Left ventricle myocardium inferior (tissue), 1 donor: ENCODE measurements at regions not wholly inside any gene's neighbourhood (a gene's known extent, or its start where the extent isn't known, plus 50 kb on each side); places are given as distances from the start of the nearest gene placed in this dataset.

Source experiments
- DNase-seq: peaks from one replicate; pipeline ENCODE4 v3.0.0-alpha.2; 2020
- H3K27ac ChIP-seq: fragments of 200-600 bp; replicated peaks from 2 replicates; pipeline ENCODE4 v1.8.0; 2021
- H3K27me3 ChIP-seq: fragments of 200-600 bp; 2 replicates; pipeline ENCODE4 v1.8.0; 2021; ENCODE audit warnings: low read depth
- H3K36me3 ChIP-seq: fragments of 200-600 bp; 2 replicates; pipeline ENCODE4 v1.8.0; 2021
- H3K4me1 ChIP-seq: fragments of 200-600 bp; 2 replicates; pipeline ENCODE4 v1.8.0; 2021
- H3K4me3 ChIP-seq: fragments of 200-600 bp; 2 replicates; pipeline ENCODE4 v1.8.0; 2021; ENCODE audit warnings: mild to moderate bottlenecking, moderate library complexity
- H3K9me3 ChIP-seq: fragments of 200-600 bp; replicated peaks from 2 replicates; pipeline ENCODE4 v1.8.0; 2021
- CTCF ChIP-seq: fragments of 200-600 bp; IDR thresholded peaks from 2 replicates; pipeline ENCODE4 v1.8.0; 2021; ENCODE audit warnings: antibody characterized with exemption, mild to moderate bottlenecking, borderline replicate concordance
- intact Hi-C: fragments of 100-400 bp; cut with micrococcal nuclease; formaldehyde crosslinking; loops from one replicate; pipeline ENCODE4 v1.11.0; 2022
- donor health status: DM: no; HTN: yes; CAD: no; lungs with severe emphysema.

GRCh38 chr9:87236546-87236945 is 261.1 kb upstream of the DAPK1 start:
- Histone ChIP-seq H3K4me3 (no peak overlapping the region), H3K36me3 (no peaks in the 10 kb centered on the region), H3K9me3 (no peaks in the 10 kb centered on the region), H3K27ac (no peak overlapping the region), H3K27me3 (no peaks in the 10 kb centered on the region), H3K4me1 (no peaks in the 10 kb centered on the region)
- DNase-seq = no peak
- no peak for TF ChIP-seq CTCF
- intact Hi-C loops = no loop called here

DNA sequence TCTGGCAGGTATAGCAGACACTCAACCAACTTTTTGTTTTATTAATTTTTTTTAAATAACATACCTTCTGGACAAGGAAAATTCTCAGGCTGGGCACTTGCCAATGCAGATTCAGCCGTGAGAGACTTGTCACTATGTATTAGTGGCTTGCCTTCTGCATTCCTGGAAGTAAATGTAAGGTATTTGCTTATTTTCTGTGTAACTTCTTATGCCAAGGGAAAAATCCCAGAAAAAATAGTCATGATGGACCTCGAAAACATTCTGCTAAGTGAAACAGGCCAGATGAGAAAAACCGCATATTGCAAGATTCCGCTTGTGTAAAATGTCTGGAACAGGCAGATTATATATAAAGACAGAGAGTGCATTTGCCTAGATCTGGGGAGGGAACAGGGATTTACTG is 260.3 kb upstream of the DAPK1 start:
- no peaks in the 10 kb centered on the region for H3K9me3 ChIP-seq
- intact Hi-C loops = no loop called here
- no peak for TF ChIP-seq CTCF

GRCh38 chr9:87238545-87238944 is 259.1 kb upstream of the DAPK1 start:
- Histone ChIP-seq H3K27me3 (no peaks in the 10 kb centered on the region), H3K4me3 (no peak overlapping the region), H3K36me3 (no peaks in the 10 kb centered on the region), H3K9me3 (no peaks in the 10 kb centered on the region), H3K27ac (no peak overlapping the region), H3K4me1 (no peaks in the 10 kb centered on the region)
- TF ChIP-seq CTCF = no peak
- DNase-seq = no peak
- intact Hi-C loops = no loop called here

More for the DNA sequence above, 260.3 kb upstream of the DAPK1 start:
- DNase-seq = no peak
- H3K27ac ChIP-seq = no peak overlapping the region
- H3K4me1 ChIP-seq = no peaks in the 10 kb centered on the region
- H3K4me3 ChIP-seq = no peak overlapping the region
- no peaks in the 10 kb centered on the region for H3K27me3 ChIP-seq
- no peaks in the 10 kb centered on the region for H3K36me3 ChIP-seq

- TF ChIP-seq CTCF = no peak
- no peak for DNase-seq
- H3K4me1 ChIP-seq = no peaks in the 10 kb centered on the region
- H3K36me3 ChIP-seq = no peaks in the 10 kb centered on the region
- H3K27me3 ChIP-seq = no peaks in the 10 kb centered on the region
- no peak overlapping the region for H3K4me3 ChIP-seq
- intact Hi-C loops = no loop called here
- no peak overlapping the region for H3K27ac ChIP-seq
- H3K9me3 ChIP-seq = no peaks in the 10 kb centered on the region
Measured at GRCh38 chr9:87239312-87239711, 258.4 kb upstream of the DAPK1 start.

DNA sequence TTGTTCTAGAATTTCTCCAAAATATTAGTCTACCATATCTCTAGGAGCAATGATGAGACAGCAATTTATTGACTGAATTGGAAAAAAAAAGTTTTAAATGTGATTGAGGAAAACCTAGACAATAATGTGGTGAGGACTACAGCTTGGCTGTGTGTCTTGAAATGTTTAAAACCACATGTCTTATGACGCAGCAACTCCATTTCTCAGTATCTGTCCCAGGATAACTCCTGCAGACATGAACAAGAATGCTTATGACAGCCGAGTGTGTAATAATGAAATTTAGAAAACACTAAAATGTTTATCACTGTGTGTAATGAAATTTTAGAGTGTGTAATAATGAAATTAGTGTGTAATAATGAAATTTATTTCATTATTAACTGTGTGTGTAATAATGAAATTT is 254.1 kb upstream of the DAPK1 start:
- no peaks in the 10 kb centered on the region for H3K4me1 ChIP-seq
- no peak overlapping the region for H3K4me3 ChIP-seq
- H3K9me3 ChIP-seq = no peaks in the 10 kb centered on the region
- intact Hi-C loops = no loop called here
- peaks cover 5% of the 10 kb centered on the region for H3K27me3 ChIP-seq
- no peak for DNase-seq
- H3K27ac ChIP-seq = no peak overlapping the region
- TF ChIP-seq CTCF = no peak
- no peaks in the 10 kb centered on the region for H3K36me3 ChIP-seq

GRCh38 chr9:87245271-87245670 is 252.4 kb upstream of the DAPK1 start:
- Histone ChIP-seq H3K4me1 (no peaks in the 10 kb centered on the region), H3K36me3 (no peaks in the 10 kb centered on the region), H3K27me3 (peaks cover 9% of the 10 kb centered on the region), H3K27ac (no peak overlapping the region), H3K9me3 (no peaks in the 10 kb centered on the region), H3K4me3 (no peak overlapping the region)
- no peak for DNase-seq
- TF ChIP-seq CTCF = no peak
- intact Hi-C loops = no loop called here
